ENCODE measurements at regions not wholly inside any gene's neighbourhood (a gene's known extent, or its start where the extent isn't known, plus 50 kb on each side); places are given as distances from the start of the nearest gene placed in this dataset.

DNA sequence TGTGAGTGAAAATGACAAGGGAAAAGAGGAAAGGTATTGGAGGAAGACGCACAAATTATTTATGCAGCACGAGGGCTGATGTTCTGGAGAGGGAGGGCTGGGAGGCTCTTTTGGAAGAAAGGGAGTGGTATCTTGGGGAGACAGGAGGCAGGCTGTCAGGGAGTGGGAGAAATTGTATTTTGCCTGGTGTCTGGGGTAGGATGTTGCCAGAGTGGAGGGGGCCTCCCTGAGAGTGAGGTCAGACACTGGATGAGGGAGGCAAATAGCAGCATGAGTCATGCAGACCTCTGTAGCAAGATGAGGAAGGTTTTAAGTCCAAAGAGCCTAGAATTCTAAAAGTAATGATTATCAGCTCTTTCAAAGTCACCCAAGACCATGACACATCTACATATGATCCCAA, 158.0 kb downstream of the DMRT2 start:
- no peak overlapping the region for H2AFZ ChIP-seq (ENCODE audit: control insufficient read depth, low read length)
- no peaks in the 10 kb centered on the region for H4K20me1 ChIP-seq (ENCODE audit: control insufficient read depth, extremely low read depth, insufficient read depth, low read length)
- TF ChIP-seq, protein P1, sequence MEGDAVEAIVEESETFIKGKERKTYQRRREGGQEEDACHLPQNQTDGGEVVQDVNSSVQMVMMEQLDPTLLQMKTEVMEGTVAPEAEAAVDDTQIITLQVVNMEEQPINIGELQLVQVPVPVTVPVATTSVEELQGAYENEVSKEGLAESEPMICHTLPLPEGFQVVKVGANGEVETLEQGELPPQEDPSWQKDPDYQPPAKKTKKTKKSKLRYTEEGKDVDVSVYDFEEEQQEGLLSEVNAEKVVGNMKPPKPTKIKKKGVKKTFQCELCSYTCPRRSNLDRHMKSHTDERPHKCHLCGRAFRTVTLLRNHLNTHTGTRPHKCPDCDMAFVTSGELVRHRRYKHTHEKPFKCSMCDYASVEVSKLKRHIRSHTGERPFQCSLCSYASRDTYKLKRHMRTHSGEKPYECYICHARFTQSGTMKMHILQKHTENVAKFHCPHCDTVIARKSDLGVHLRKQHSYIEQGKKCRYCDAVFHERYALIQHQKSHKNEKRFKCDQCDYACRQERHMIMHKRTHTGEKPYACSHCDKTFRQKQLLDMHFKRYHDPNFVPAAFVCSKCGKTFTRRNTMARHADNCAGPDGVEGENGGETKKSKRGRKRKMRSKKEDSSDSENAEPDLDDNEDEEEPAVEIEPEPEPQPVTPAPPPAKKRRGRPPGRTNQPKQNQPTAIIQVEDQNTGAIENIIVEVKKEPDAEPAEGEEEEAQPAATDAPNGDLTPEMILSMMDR (optimal IDR thresholded peaks at IDR 0.05 in 1 of 3, IDR thresholded peaks at IDR 0.05 in 1 of 3, conservative IDR thresholded peaks at IDR 0.05 in 1 of 3; ENCODE audit: extremely low read depth in 1 of 3, insufficient read depth in 2 of 3, low read length in 3 of 3), result no peak
- TF ChIP-seq EZH2 (IDR thresholded peaks at IDR 0.05; ENCODE audit: low read length), result no peak
- no peak overlapping the region for H3K27ac ChIP-seq (ENCODE audit: control insufficient read depth, insufficient read depth, low read length)
- H3K27me3 ChIP-seq (ENCODE audit: control insufficient read depth, extremely low read depth, insufficient read depth, low read length), result no peaks in the 10 kb centered on the region
- no peaks in the 10 kb centered on the region for H3K36me3 ChIP-seq (ENCODE audit: control insufficient read depth in 2 of 2, extremely low read depth in 1 of 2, insufficient read depth in 2 of 2, low read length in 2 of 2)
- H3K9me1 ChIP-seq (ENCODE audit: control insufficient read depth, extremely low read depth, insufficient read depth, low read length), result no peaks in the 10 kb centered on the region
- no peaks in the 10 kb centered on the region for H3K79me2 ChIP-seq (ENCODE audit: control insufficient read depth, insufficient read depth, low read length)
- dilution Hi-C loops (cut with MboI; ENCODE audit: extremely low pct_ligation_motif_present, low sequenced_read_pairs), result no loop called here
- no peak overlapping the region for H3K4me2 ChIP-seq (ENCODE audit: control insufficient read depth, extremely low read depth, insufficient read depth, low read depth, low read length)
- FAIRE-seq, result no peak
- no peak for DNase-seq (ENCODE audit: low read depth, low spot score)
- H3K4me1 ChIP-seq (ENCODE audit: control insufficient read depth, extremely low read depth, insufficient read depth, low read length), result no peaks in the 10 kb centered on the region
- no peaks in the 10 kb centered on the region for H3K9me3 ChIP-seq (ENCODE audit: control insufficient read depth, low read depth, low read length)
- H3K9ac ChIP-seq (ENCODE audit: control insufficient read depth, extremely low read depth, insufficient read depth, low read length), result no peak overlapping the region
- H3K4me3 ChIP-seq (ENCODE audit: control insufficient read depth in 2 of 3, extremely low read depth in 1 of 3, insufficient read depth in 2 of 3, low read depth in 1 of 3, low read length in 3 of 3), result no peak overlapping the region

DNA sequence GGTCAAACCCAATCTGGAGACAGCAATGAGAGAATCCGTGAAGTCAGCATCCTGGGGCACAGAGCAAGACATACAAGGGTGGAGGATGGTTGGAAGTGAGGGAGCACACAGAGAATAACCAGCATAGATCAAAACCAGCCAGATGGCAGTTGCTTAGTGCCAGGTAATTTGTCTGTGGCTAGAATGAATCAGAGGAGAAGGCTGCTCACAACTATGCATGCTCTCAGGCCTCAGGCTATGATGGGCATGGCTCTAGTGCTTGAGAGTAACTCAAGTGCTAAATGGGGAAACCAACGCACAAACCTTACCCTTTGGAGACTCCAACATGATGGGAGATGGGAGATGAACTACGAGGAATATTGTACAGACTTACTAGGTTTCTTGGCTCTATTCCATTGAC, 160.8 kb downstream of the DMRT2 start:
- Histone ChIP-seq H3K4me3 (ENCODE audit: control insufficient read depth in 2 of 3, extremely low read depth in 1 of 3, insufficient read depth in 2 of 3, low read depth in 1 of 3, low read length in 3 of 3) (no peak overlapping the region), H3K36me3 (ENCODE audit: control insufficient read depth in 2 of 2, extremely low read depth in 1 of 2, insufficient read depth in 2 of 2, low read length in 2 of 2) (no peaks in the 10 kb centered on the region), H3K27me3 (ENCODE audit: control insufficient read depth, extremely low read depth, insufficient read depth, low read length) (no peaks in the 10 kb centered on the region), H3K79me2 (ENCODE audit: control insufficient read depth, insufficient read depth, low read length) (no peaks in the 10 kb centered on the region), H4K20me1 (ENCODE audit: control insufficient read depth, extremely low read depth, insufficient read depth, low read length) (no peaks in the 10 kb centered on the region), H3K9ac (ENCODE audit: control insufficient read depth, extremely low read depth, insufficient read depth, low read length) (no peak overlapping the region), H3K9me1 (ENCODE audit: control insufficient read depth, extremely low read depth, insufficient read depth, low read length) (no peaks in the 10 kb centered on the region), H3K4me1 (ENCODE audit: control insufficient read depth, extremely low read depth, insufficient read depth, low read length) (no peaks in the 10 kb centered on the region), H3K4me2 (ENCODE audit: control insufficient read depth, extremely low read depth, insufficient read depth, low read depth, low read length) (no peak overlapping the region), H3K27ac (ENCODE audit: control insufficient read depth, insufficient read depth, low read length) (no peak overlapping the region), H2AFZ (ENCODE audit: control insufficient read depth, low read length) (no peak overlapping the region), H3K9me3 (ENCODE audit: control insufficient read depth, low read depth, low read length) (no peaks in the 10 kb centered on the region)
- peak; percentile 13 for DNase-seq (ENCODE audit: low read depth, low spot score)
- dilution Hi-C loops (cut with MboI; ENCODE audit: extremely low pct_ligation_motif_present, low sequenced_read_pairs), result no loop called here
- TF ChIP-seq EZH2 (IDR thresholded peaks at IDR 0.05; ENCODE audit: low read length), result no peak
- TF ChIP-seq, protein P1 (optimal IDR thresholded peaks at IDR 0.05 in 1 of 3, IDR thresholded peaks at IDR 0.05 in 1 of 3, conservative IDR thresholded peaks at IDR 0.05 in 1 of 3; ENCODE audit: extremely low read depth in 1 of 3, insufficient read depth in 2 of 3, low read length in 3 of 3), result no peak
- FAIRE-seq, result peak; percentile 36
